ENCODE measurements at regions not wholly inside any gene's neighbourhood (a gene's known extent, or its start where the extent isn't known, plus 50 kb on each side); places are given as distances from the start of the nearest gene placed in this dataset.
"Not testable (repeated sequence)": the region's sequence is repeated elsewhere in the genome, so short reads cannot be mapped to it uniquely, and the experiment has no call there.

DNA sequence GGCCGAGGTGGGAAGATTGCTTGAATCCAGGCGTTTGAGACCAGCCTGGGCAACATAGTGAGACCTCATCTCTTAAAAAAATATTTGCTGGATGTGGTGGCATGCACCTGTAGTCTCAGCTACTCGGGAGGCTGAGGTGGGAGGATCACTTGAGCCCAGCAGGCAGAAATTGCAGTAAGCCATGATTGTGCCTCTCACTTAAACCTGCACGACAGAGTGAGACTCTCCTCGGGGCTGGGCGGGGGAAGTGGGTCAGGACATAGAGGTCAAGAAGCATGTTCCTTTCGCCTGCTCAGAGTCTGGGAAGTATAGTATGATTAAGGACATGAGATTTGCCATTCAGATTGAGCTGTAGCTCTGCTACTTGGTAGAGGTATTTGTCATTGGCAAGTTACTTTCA, 52.3 kb downstream of the SEPTIN7 start:
- not testable (repeated sequence) for H3K4me3 ChIP-seq (ENCODE audit: low read depth, low read length)

DNA sequence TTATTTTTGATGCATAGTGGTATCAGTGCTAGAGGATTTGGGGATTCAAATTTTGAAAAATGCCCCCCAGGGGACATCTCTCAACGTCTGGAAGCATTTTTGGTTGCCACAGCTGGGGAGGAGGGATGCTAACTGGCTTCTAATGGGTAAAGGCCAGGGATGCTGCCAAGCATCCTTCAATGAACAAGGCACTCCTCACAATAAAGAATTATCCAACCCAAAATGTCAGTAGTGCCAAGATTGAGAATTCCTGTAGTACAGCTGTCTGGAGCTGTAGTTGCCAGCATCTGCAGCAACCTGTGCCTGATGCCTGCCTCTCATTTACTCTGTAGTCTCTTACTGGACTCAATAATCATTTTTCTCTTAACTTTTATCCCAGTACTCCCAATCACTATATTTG, 53.5 kb downstream of the SEPTIN7 start:
- TF ChIP-seq, protein P1, sequence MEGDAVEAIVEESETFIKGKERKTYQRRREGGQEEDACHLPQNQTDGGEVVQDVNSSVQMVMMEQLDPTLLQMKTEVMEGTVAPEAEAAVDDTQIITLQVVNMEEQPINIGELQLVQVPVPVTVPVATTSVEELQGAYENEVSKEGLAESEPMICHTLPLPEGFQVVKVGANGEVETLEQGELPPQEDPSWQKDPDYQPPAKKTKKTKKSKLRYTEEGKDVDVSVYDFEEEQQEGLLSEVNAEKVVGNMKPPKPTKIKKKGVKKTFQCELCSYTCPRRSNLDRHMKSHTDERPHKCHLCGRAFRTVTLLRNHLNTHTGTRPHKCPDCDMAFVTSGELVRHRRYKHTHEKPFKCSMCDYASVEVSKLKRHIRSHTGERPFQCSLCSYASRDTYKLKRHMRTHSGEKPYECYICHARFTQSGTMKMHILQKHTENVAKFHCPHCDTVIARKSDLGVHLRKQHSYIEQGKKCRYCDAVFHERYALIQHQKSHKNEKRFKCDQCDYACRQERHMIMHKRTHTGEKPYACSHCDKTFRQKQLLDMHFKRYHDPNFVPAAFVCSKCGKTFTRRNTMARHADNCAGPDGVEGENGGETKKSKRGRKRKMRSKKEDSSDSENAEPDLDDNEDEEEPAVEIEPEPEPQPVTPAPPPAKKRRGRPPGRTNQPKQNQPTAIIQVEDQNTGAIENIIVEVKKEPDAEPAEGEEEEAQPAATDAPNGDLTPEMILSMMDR (IDR thresholded peaks at IDR 0.05; ENCODE audit: borderline replicate concordance, insufficient read depth, low read depth, low read length), result no peak
- H3K4me3 ChIP-seq (ENCODE audit: low read depth, low read length), result no peak overlapping the region

DNA sequence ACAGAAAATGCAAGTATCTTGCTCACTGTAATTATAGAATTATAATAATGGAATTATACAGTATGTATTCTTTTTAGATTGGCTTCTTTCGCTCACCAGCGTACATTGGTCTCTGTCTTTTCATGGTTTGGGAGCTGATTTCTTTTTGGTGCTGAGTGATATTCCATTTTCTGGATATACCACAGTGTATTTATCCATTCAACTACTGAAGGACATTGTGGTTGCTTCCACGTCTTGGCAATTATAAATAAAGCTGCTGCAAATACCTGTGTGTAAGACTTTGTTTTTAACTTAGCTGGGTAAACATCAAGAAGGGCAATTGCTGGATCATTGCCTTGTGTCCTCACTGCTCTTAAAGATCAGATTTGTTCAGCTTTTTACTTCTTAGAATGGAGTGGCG, 55.3 kb downstream of the SEPTIN7 start:
- TF ChIP-seq, protein P1 (IDR thresholded peaks at IDR 0.05; ENCODE audit: borderline replicate concordance, insufficient read depth, low read depth, low read length), result no peak
- H3K4me3 ChIP-seq (ENCODE audit: low read depth, low read length), result no peak overlapping the region

DNA sequence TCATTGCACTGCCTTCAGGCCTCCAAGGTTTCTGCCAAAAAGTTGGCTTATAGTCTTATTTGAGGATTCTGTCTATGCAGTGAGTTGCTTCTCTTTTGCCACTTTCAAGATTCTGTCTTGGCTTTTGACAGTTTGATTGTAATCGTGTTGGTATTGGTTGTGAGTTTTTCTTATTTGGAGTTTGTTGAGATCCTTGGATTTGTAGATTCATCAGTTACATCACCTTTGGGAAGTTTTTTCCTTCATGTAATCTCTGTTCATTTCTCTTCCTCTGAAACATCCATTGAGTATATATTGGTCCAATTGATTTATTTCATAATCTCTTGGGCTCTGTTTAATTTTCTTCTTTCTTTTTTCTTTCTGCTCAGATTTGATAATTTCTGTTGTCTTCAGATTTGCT, 59.8 kb downstream of the SEPTIN7 start:
- TF ChIP-seq, protein P1 (IDR thresholded peaks at IDR 0.05; ENCODE audit: borderline replicate concordance, insufficient read depth, low read depth, low read length), result no peak
- no peak overlapping the region for H3K4me3 ChIP-seq (ENCODE audit: low read depth, low read length)

DNA sequence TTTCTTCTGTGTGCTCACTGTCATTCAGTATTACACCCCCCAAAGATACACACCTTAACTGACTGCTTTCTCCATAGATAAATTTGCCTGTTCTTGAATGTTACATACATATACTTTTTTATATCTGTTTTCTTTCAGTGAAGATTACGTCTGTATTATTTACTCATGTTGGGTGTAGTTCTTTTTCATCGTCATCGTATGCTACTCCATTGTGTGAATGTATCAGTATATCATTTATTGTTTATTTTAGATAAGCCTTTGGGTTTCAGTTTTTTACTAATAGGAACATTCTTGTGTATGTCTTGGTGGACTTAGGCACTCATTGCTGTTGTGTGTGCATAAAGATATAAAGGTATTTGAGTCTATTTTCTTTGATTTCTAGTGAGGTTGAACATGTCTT, 64.4 kb downstream of the SEPTIN7 start:
- TF ChIP-seq, protein P1 (IDR thresholded peaks at IDR 0.05; ENCODE audit: borderline replicate concordance, insufficient read depth, low read depth, low read length), result no peak

DNA sequence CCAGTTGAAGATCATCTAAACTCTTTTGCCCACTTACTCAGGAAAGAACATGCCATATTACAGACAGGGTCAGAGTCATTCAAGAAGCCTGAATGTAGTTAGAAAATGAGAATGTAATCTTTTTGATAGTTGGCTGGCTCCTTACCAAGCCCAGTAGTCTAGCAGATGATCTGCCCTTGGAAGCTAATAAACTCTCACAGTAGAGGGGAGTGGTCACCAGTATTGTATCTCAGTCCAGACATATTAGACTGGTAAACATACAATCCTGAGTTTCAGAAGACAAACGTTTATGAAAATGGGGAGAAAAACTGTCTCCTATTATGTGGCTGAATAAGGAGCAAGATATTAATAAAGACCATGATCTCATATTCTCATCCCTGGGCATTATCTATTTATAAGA, 65.3 kb downstream of the SEPTIN7 start:
- no peak overlapping the region for H3K4me3 ChIP-seq (ENCODE audit: low read depth, low read length)
- TF ChIP-seq, protein P1 (IDR thresholded peaks at IDR 0.05; ENCODE audit: borderline replicate concordance, insufficient read depth, low read depth, low read length), result no peak

More for the DNA sequence above, 64.4 kb downstream of the SEPTIN7 start:
- H3K4me3 ChIP-seq (ENCODE audit: low read depth, low read length), result no peak overlapping the region

DNA sequence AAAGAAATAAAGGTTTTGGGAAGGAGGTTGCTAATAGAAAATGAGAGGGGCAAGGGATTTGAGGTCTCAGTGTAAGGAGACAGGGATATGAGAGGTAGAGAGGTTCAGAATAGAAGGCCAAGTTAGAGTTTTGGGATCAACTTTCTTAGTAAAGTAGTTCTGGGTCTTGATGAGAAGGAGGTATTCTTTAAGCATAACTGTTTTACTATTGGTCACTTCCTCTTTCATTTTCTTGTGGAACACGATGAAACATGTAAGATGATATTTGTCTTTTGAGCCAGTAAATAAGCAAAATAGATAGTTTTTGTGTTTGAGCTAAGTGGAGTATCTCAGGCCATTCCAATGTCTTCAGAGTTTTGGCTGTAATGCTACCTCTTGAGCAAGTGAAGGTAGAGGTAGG, 68.3 kb downstream of the SEPTIN7 start:
- not testable (repeated sequence) for H3K4me3 ChIP-seq (ENCODE audit: low read depth, low read length)

DNA sequence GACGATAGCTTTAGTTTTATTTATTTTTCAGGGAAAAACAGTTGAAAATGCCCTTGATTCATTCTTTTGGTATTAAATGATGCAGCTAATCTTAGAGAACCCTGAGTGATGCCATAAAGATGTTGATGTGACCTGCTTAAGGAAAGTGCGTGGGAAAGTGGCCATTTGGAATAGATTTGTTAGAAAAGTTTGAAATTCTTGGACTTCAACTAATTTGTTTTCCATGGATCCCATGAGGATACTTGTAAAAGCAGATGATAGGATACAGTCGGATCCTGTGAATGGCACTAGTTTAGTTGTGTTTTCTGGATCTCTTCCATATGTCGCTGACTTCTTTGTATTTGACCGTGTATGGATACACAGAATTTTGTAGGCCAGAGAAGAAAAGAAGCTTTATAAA, 69.0 kb downstream of the SEPTIN7 start:
- no peak overlapping the region for H3K4me3 ChIP-seq (ENCODE audit: low read depth, low read length)
- TF ChIP-seq, protein P1 (IDR thresholded peaks at IDR 0.05; ENCODE audit: borderline replicate concordance, insufficient read depth, low read depth, low read length), result no peak

Measured in GM12875 (cell line).